GM12873 (cell line): ENCODE measurements at regions not wholly inside any gene's neighbourhood (a gene's known extent, or its start where the extent isn't known, plus 50 kb on each side); places are given as distances from the start of the nearest gene placed in this dataset.

Experiments used
- TF ChIP-seq, protein P1 (sequence below): IDR thresholded peaks from 2 replicates; pipeline ENCODE4 v1.5.1; 2012; ENCODE audit warnings: low read depth, mild to moderate bottlenecking, moderate library complexity, low read length, control low read depth; ENCODE audit not compliant: insufficient read depth; ENCODE audit errors: missing control alignments

GRCh38 chr11:81165164-81165563 is 1568.5 kb downstream of the FAM181B start:
- TF ChIP-seq, protein P1, sequence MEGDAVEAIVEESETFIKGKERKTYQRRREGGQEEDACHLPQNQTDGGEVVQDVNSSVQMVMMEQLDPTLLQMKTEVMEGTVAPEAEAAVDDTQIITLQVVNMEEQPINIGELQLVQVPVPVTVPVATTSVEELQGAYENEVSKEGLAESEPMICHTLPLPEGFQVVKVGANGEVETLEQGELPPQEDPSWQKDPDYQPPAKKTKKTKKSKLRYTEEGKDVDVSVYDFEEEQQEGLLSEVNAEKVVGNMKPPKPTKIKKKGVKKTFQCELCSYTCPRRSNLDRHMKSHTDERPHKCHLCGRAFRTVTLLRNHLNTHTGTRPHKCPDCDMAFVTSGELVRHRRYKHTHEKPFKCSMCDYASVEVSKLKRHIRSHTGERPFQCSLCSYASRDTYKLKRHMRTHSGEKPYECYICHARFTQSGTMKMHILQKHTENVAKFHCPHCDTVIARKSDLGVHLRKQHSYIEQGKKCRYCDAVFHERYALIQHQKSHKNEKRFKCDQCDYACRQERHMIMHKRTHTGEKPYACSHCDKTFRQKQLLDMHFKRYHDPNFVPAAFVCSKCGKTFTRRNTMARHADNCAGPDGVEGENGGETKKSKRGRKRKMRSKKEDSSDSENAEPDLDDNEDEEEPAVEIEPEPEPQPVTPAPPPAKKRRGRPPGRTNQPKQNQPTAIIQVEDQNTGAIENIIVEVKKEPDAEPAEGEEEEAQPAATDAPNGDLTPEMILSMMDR = no peak

DNA sequence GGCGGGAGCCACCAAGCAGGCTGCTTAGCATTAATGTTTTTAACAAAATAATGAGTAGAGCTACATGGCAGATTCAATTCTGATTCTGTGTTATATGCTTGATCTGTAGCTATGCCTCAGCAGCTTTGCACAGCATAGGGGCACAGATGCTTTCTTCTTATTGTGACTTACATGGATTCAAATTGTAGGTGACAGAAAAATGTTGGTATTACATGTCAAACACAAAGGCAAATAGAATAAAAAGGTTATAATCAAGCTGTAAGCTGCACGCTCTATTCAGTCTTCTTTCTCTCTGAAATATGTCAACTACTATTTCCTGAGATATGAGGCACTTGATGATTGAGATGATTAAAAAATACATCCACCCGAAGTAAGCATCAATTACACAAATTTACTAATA is 1573.8 kb downstream of the FAM181B start:
- TF ChIP-seq, protein P1 = no peak

DNA sequence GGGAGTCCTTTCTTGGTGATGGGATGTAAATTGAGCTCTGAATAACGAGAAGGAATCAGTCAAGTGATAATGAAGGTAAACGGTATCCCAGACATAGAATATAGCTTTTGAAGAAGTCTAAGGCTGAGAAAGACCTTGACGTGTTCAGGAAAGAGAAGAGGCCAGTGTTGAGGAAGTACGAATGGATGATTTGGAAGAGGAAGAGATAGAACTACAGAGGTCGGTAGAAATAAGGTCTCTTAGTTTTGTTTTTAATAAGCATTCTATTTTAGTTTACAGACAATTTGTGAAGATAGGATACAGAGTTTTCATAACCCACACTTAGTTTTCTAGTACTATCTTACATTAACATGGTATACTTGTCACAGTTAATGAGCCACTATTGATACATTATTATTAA is 1598.1 kb downstream of the FAM181B start:
- TF ChIP-seq, protein P1 = no peak

GRCh38 chr11:81129618-81130017 is 1604.0 kb downstream of the FAM181B start:
- TF ChIP-seq, protein P1 = no peak

GRCh38 chr11:81112718-81113117 is 1620.9 kb downstream of the FAM181B start:
- TF ChIP-seq, protein P1 = no peak

- TF ChIP-seq, protein P1 = no peak
These were observed 1629.6 kb downstream of the FAM181B start for GRCh38 chr11:81104051-81104450.

GRCh38 chr11:81098471-81098870 is 1635.2 kb downstream of the FAM181B start:
- TF ChIP-seq, protein P1 = no peak

- TF ChIP-seq, protein P1 = no peak
These were observed 1641.1 kb downstream of the FAM181B start for GRCh38 chr11:81092522-81092921.
